ENCODE measurements at regions not wholly inside any gene's neighbourhood (a gene's known extent, or its start where the extent isn't known, plus 50 kb on each side); places are given as distances from the start of the nearest gene placed in this dataset.

DNA sequence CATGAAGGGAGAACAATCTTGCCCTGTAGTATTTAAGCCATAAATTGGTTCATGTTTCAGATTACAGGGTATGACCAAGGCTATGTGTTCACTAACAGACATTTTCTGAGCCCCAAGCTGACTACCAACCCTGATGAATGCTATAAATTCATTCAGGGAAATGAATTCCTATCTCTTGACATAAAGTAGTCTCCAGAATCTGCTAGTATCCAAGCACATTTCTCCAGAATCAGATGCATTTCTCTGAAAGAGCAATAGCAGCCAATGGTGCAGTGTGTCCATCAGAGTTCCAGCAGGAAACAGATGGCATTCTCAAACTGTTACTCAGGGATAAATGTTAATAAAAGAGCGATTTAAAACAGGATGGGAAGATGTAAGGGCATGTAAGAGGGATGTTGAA lies 226.4 kb downstream of the COG6 start:
- Mint-ChIP-seq H3K27ac (no peak overlapping the region), H3K4me1 (ENCODE audit: low read depth) (no peaks in the 10 kb centered on the region), H3K36me3 (ENCODE audit: insufficient read depth) (no peaks in the 10 kb centered on the region), H3K27me3 (peaks cover 15% of the 10 kb centered on the region), H3K9me3 (ENCODE audit: low read depth) (peaks cover 25% of the 10 kb centered on the region), H3K4me3 (ENCODE audit: low read depth) (no peak overlapping the region)
- DNase-seq (ENCODE audit: low spot score, unreplicated experiment) = no peak
- TF ChIP-seq, protein P1, sequence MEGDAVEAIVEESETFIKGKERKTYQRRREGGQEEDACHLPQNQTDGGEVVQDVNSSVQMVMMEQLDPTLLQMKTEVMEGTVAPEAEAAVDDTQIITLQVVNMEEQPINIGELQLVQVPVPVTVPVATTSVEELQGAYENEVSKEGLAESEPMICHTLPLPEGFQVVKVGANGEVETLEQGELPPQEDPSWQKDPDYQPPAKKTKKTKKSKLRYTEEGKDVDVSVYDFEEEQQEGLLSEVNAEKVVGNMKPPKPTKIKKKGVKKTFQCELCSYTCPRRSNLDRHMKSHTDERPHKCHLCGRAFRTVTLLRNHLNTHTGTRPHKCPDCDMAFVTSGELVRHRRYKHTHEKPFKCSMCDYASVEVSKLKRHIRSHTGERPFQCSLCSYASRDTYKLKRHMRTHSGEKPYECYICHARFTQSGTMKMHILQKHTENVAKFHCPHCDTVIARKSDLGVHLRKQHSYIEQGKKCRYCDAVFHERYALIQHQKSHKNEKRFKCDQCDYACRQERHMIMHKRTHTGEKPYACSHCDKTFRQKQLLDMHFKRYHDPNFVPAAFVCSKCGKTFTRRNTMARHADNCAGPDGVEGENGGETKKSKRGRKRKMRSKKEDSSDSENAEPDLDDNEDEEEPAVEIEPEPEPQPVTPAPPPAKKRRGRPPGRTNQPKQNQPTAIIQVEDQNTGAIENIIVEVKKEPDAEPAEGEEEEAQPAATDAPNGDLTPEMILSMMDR (IDR thresholded peaks at IDR 0.05; ENCODE audit: unreplicated experiment) = no peak

DNA sequence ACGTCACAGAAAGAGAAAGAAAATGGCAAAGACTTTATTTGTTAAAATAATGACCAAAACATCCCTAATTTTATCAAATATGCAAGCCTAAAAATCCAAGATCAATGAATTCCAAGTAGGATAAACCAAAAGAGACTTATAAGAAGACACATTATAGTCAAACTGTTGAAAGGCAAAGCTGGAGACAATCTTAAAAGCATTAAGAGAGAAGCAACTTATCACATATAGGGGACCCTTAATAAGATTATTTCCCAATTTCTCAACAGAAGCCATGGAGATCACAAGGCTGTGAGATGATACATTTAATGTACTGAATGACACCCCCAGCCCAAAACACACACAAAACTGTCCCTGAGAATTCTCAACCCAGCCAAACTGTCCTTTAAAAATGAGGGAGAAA lies 228.7 kb downstream of the COG6 start:
- TF ChIP-seq, protein P1 (IDR thresholded peaks at IDR 0.05; ENCODE audit: unreplicated experiment) = no peak
- Mint-ChIP-seq H3K27me3 (peaks cover 9% of the 10 kb centered on the region), H3K27ac (no peak overlapping the region)

DNA sequence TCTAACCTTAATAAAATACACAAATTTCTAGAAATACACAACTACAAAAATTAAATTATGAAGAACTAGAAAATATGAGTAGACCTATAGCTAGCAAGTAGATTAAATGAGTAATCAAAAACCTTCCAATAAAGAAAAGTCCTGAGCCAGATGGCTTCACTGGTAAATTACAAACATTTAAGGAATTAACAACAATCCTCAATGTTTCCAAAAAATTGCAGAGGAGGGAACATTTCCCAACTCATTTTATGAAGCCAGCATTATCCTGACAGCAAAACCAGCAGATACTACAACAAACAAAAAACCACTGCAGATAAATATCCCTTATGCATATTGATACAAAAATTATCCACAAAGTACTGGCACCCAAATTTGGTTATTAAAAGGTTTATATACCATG lies 230.9 kb downstream of the COG6 start:
- H3K4me1 Mint-ChIP-seq (ENCODE audit: low read depth) = peaks cover 10% of the 10 kb centered on the region
- no peak overlapping the region for H3K4me3 Mint-ChIP-seq (ENCODE audit: low read depth)
- no peak for DNase-seq (ENCODE audit: low spot score, unreplicated experiment)
- no peaks in the 10 kb centered on the region for H3K36me3 Mint-ChIP-seq (ENCODE audit: insufficient read depth)
- no peak overlapping the region for H3K27ac Mint-ChIP-seq
- peaks cover 6% of the 10 kb centered on the region for H3K27me3 Mint-ChIP-seq
- TF ChIP-seq, protein P1 (IDR thresholded peaks at IDR 0.05; ENCODE audit: unreplicated experiment) = no peak
- peaks cover 25% of the 10 kb centered on the region for H3K9me3 Mint-ChIP-seq (ENCODE audit: low read depth)

More for the DNA sequence above, 228.7 kb downstream of the COG6 start:
- no peak for DNase-seq (ENCODE audit: low spot score, unreplicated experiment)
- no peak overlapping the region for H3K4me3 Mint-ChIP-seq (ENCODE audit: low read depth)
- H3K9me3 Mint-ChIP-seq (ENCODE audit: low read depth) = peaks cover 25% of the 10 kb centered on the region
- H3K36me3 Mint-ChIP-seq (ENCODE audit: insufficient read depth) = no peaks in the 10 kb centered on the region
- peaks cover 7% of the 10 kb centered on the region for H3K4me1 Mint-ChIP-seq (ENCODE audit: low read depth)

DNA sequence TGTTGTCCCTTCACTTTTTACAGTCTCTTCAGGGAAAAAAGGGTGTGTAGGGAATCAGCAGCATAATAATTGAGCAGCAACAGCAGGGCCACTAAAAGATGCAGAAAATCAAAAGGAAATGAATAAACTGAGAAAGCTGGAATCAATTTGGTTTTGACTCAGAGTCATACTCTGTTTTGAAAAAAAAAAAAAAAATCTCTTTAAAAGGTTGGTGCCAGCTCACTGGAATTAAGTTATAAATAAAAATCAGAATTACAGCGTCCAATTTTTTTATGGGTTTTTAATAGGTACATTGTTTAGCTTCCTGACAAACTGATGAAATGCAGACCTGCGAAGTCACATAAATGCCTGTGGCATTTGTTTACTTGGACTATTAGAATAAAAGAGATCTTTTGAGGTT lies 231.9 kb downstream of the COG6 start:
- no peak overlapping the region for H3K27ac Mint-ChIP-seq

DNA sequence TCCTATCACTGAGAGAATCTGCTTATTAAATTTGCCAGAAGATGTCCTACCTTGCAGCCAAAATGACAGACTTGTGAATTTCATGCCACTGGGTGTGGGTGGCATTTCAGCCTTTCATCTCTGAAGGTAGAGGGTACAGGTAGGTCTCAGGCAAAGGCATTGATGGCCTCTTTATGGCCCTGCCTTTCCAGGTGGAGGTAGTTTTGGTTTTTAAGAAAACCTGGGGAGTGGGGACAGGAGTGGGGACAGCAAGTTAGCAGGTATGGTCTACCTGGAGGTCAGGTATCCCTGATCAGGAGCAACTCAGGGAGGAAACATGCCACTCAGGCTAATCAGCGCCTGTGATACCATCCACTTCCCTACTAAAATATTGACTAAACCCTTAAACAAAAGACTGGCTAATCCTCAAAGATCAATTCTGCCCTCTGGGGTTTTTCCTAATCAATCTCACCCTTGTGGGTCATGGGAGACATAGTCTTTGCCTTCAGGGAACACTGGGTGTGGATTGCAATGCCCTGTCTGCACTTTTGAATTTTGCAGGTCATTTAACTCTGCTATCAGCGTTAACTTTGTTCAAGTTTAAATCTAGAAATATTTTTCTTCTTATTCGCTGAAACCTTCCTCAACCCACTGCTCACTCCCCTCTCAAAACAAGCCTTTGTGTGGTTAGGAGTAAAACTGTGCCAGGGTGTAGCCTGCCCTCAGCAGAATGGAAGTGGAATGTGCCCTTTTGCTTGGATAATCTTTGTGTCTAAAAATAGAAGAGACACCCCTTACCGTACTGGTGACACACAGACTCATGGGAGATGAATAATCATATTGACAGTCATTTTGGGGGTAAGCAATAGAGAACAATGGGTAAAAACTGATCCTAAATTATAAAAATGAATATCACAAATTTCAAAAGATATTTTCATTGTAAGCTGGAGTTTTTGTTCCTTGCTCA lies 233.7 kb downstream of the COG6 start:
- Mint-ChIP-seq H3K9me3 (ENCODE audit: low read depth) (peaks cover 16% of the 10 kb centered on the region), H3K4me1 (ENCODE audit: low read depth) (peaks cover 10% of the 10 kb centered on the region), H3K4me3 (ENCODE audit: low read depth) (no peak overlapping the region), H3K36me3 (ENCODE audit: insufficient read depth) (no peaks in the 10 kb centered on the region), H3K27me3 (peaks cover 13% of the 10 kb centered on the region), H3K27ac (peak overlapping the region; percentile 15)
- TF ChIP-seq, protein P1 (IDR thresholded peaks at IDR 0.05; ENCODE audit: unreplicated experiment) = no peak
- DNase-seq (ENCODE audit: low spot score, unreplicated experiment) = no peak

More for the DNA sequence above, 231.9 kb downstream of the COG6 start:
- DNase-seq (ENCODE audit: low spot score, unreplicated experiment) = no peak
- Mint-ChIP-seq H3K9me3 (ENCODE audit: low read depth) (peaks cover 25% of the 10 kb centered on the region), H3K4me1 (ENCODE audit: low read depth) (peaks cover 10% of the 10 kb centered on the region), H3K27me3 (peaks cover under 1% of the 10 kb centered on the region), H3K36me3 (ENCODE audit: insufficient read depth) (no peaks in the 10 kb centered on the region), H3K4me3 (ENCODE audit: low read depth) (no peak overlapping the region)
- TF ChIP-seq, protein P1 (IDR thresholded peaks at IDR 0.05; ENCODE audit: unreplicated experiment) = no peak
